NCI-H748 treated with DMSO at 0.1 percent for 48 hours (cell line): ENCODE measurements at regions not wholly inside any gene's neighbourhood (a gene's known extent, or its start where the extent isn't known, plus 50 kb on each side); places are given as distances from the start of the nearest gene placed in this dataset.
A peak's percentile ranks its signal among the peaks of the same experiment; 100 is the strongest.
"Not testable (repeated sequence)": the region's sequence is repeated elsewhere in the genome, so short reads cannot be mapped to it uniquely, and the experiment has no call there.

Experiments used
- DNase-seq: peaks from one replicate; lab custom pipeline; 2025; lab: John Stamatoyannopoulos, UW

- no peak for DNase-seq
Measured at GRCh38 chr3:80334534-80334933, 566.7 kb upstream of the ROBO1 start.

- DNase-seq = peak; percentile 1
Measured at GRCh38 chr3:80331494-80332170, 563.8 kb upstream of the ROBO1 start.

- DNase-seq = not testable (repeated sequence)
Measured at GRCh38 chr3:80314541-80314940, 546.7 kb upstream of the ROBO1 start.

GRCh38 chr3:80308637-80309036 lies 540.8 kb upstream of the ROBO1 start:
- no peak for DNase-seq

- no peak for DNase-seq
Measured at GRCh38 chr3:80307844-80308243, 540.0 kb upstream of the ROBO1 start.

DNA sequence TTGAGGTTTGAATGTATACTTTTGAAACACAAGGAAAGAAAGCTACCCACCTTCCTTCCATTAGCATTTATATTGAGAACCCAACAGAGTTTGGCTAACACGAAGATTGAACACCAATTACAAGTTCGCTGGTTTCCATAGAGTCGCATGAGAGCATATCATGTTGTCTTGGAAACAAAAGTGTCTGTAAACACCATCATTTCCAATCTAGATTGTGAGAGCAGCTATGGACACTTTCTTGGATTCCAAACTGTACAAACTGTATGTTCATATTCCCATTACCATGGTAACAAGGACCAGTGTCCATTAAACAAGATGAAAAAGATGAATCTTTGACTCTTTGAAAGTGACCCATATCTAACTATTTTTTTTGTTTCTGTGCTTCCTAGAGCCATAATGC lies 529.9 kb upstream of the ROBO1 start:
- peak; percentile 44 for DNase-seq

GRCh38 chr3:80285388-80285787 lies 517.6 kb upstream of the ROBO1 start:
- no peak for DNase-seq

DNA sequence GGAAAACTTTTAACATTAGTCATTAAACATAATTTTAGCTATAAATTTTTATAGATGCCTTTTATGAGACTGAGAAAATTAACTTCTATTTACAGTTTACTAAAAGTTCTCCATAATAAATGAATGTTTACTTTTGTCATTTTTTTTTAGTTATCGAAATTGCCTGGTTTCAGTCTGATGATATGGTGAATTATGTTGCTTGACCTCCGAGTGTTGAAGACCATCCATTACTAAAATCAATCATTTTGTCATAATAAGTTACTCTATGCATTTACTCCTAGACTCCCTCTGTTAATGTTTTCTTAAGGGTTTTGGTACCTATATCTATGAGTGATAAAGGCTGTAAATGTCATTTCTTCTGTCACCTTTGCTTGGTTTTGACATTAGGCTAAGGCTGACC lies 516.0 kb upstream of the ROBO1 start:
- DNase-seq = no peak

- no peak for DNase-seq
Measured at GRCh38 chr3:80278056-80278455, 510.3 kb upstream of the ROBO1 start.

DNA sequence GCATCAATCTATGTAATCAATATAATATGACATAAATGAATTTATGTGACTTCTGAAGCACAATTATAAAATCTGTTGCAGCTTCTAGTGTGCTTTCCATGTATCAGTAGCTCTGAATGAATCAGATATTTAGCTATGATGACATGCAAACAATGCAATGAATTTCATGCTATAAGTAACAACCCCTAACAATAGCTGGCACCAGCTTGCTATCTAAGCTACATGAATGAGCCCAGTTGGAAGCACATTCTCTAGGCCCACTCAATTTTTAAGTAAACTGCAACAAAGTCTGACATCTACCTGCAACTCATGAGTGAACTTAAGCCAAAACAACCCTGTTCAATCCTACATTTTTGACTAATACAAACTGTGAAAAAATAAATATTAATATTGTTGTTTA lies 507.3 kb upstream of the ROBO1 start:
- no peak for DNase-seq

DNA sequence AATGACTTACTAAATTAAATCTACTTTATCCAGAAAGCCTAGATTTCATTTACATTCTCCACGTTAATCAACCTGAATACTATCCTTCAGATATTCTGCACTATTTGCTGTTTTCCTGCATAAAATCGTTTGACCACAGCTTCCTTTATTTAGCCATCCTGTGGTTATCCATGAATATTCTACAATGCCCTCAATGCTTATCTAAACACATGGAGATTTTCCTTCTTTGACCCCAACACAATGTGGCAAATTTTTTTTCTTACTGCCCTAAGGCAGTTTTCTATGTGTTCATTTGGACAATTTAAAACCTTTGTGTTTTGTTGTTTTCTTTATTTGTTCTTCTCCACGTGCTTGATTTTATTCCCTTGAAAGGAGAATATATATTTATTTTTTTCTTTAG lies 495.5 kb upstream of the ROBO1 start:
- no peak for DNase-seq

- DNase-seq = no peak
Measured at GRCh38 chr3:80261082-80261481, 493.3 kb upstream of the ROBO1 start.

DNA sequence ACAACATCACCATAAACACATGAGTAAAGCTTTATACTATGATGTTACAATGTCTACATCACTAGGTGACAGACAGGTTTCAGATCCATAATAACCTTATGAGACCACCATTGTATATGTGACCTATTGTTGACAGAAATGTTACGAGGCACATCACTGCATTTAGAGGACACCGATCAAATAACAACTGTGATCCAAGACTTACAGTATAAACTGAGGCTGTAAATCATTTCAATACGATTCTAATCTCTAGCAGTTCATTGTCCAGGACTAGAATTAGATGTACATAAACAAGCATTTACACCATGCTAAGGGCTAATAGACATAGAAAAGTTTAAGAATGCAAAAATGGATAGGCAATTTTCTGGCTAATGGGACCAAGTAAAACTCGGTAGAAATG lies 491.9 kb upstream of the ROBO1 start:
- DNase-seq = no peak

- no peak for DNase-seq
Measured at GRCh38 chr3:80252113-80252512, 484.3 kb upstream of the ROBO1 start.

GRCh38 chr3:80247766-80248165 lies 480.0 kb upstream of the ROBO1 start:
- no peak for DNase-seq

- no peak for DNase-seq
Measured at GRCh38 chr3:80244390-80244789, 476.6 kb upstream of the ROBO1 start.

DNA sequence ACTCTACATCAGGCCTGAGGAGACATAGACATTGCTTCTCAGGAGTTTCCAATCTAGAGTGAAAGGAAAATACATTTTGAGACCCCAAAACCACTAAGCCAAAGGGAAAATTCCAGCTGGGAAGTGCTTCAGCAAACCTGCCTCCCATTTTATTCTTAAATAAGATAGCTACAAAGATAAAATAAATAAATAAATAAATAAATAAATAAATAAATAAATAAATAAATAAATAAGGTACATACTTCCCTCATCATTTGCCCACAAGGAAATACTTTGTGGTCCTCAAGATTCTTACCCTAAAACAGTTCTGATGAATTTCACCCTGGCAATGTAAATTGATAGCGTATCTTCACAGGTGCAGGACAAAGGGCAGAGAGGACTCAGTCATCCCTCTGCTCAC lies 474.0 kb upstream of the ROBO1 start:
- no peak for DNase-seq

- no peak for DNase-seq
Measured at GRCh38 chr3:80239301-80239700, 471.5 kb upstream of the ROBO1 start.

DNA sequence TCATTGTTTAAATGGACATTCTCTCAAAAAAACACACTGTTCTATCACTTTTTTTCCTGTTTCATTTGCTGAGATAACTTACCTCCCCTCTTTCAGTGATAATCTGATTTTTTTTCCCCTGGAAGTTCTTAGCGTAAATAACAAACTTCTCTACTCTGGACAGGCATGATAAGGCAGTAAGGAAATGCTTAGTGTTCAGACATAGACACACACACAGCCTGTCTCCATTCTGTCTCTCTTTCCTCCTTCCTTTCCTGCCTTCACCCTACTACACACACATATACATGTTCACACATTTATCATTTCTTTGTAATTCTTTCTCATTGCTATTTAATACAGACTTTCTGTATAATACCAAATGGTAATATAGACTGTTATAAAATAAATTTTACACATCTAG lies 470.8 kb upstream of the ROBO1 start:
- no peak for DNase-seq

DNA sequence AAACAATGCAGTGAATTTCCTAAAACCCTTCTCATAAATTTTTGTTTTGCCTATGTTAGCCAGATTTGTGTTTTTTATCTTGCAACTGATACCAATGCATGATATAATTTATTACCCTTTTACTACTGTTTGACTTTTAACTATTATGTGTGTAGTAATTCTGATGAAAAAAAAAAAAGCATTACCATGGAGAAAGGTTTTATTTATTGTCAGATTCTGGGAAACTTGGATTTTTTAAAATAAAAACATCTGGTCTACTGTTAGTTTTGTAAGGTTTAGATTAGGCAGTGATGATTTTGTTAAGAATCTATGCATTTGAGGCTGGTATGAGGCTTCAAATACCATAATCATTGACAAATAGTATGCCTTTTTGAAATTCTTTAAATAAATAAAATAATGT lies 470.4 kb upstream of the ROBO1 start:
- DNase-seq = no peak

DNA sequence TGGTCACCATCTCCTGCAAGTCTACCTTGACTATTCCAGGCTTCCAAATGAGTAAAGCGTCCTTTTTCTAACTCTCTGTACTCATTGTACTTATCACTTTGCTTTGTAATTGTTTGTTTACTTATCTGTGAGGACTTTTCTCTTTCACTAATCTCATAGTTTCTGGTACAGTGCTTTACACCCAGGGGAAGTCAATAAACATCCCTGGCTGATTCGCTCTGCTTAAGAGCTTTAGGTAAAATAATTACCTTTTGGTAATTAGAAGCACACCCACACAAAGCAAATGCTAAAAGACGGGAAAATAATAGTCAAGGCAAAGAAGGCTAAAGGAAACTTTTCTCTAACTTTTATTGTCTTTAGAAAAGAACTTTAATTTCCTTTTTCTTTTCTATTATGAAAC lies 466.9 kb upstream of the ROBO1 start:
- peak; percentile 20 for DNase-seq

DNA sequence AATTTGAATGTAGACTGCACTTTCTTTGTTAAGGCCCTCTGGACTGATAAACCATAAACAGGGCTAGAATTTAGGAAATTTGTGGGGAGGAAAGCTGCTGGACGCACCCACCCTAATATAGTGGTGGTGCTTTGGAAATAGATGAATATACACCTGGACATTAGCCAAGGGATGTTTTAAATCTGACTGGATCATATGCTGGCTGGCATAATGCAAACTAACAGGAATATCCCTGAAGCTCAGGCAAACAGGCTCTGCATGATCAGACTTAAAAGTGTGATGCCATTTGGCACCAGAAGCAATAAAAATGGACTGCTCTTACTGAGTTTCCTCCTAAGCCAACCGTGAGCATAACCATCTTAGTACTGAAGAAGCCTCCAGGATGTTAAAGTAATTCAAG lies 465.8 kb upstream of the ROBO1 start:
- no peak for DNase-seq

DNA sequence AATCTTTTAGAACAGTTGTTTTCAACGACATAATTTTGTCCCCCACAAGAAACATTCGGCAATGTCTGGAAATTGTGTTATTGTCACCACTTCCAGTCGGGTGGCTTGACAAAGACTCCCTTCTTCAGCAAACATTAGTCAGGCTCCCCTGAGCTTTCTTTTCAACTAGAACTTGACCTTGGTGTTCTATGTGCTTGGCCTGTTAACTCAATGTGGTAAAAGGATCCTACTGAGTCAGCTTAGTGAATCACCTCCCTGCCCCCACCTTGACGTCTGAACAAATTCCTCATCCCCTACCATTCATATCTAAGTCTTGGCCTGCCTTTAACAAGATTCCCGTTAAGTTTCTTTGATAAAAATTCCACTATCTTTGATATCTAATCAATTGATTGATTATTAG lies 465.0 kb upstream of the ROBO1 start:
- no peak for DNase-seq

DNA sequence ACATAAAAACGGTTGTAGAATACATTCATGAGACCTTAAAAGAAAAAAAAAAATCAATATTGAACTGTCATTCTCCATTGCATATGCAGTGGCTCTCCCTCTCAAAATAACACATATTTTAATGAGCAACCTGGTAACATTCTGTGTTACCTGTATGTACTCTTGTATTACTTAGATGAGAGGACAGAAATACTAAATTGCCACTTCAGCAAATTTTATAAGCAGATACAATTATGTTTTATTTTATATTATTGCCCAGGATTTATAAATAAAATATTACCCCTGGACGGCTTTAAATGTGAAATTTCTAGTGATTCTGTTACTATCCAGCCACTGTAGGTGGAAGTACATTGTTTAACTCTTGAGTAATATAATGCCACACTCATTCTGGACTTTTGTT lies 463.2 kb upstream of the ROBO1 start:
- no peak for DNase-seq

DNA sequence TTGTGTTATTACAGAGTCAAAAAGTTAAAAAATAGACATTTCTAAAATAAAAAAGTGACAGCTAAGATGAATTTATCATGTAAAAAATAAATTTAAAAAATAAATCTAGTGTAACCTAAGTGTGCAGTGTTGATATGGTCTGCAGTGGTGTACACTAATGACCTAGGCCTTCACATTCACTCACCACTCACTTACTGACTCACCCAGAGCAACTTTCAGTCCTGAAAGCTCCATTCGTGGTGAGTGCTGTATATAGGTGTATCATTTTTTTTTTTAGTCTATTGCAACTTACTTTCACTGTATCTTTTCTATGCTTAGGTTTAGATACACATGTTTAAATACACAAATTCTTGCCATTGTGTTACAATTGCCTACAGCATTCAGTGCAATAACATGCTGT lies 459.4 kb upstream of the ROBO1 start:
- DNase-seq = no peak
